ENCODE measurements at regions not wholly inside any gene's neighbourhood (a gene's known extent, or its start where the extent isn't known, plus 50 kb on each side); places are given as distances from the start of the nearest gene placed in this dataset.

DNA sequence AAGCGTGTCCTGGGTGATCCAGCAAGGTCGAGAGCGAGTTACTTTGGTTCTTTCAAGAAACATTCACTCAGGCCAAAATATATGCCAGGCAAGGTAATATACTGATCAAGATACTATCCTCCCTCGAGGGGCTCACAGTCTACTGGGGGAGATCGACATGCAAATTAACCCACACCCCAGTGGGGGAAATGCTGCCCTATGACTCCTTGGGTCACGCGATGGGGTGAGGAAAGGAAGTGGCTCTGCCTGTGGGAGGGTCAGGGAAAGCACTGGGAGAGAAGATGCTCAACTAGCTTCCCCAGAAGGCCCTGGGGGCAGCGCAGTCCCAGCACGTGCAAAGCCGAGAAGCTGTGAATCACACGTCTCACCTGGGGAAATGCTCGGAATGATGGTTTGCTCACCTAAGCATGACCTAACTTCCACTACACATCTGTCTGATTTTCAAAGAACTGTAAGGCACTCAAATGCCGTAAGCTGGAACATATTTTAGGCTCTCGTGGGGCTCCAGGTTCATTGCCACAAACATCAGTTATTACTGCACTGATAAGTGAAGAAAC, 130.7 kb downstream of the RCN1 start:
- TF ChIP-seq POLR2A (IDR thresholded peaks at IDR 0.05; ENCODE audit: low read depth, low read length): no peak
- TF ChIP-seq TAF1 (IDR thresholded peaks at IDR 0.05; ENCODE audit: borderline replicate concordance, low read depth, low read length): no peak
